Osteoblast (primary cell): ENCODE measurements at regions not wholly inside any gene's neighbourhood (a gene's known extent, or its start where the extent isn't known, plus 50 kb on each side); places are given as distances from the start of the nearest gene placed in this dataset.

Source experiments
- DNase-seq: peaks from one replicate; pipeline ENCODE4 v3.0.0; 2011; ENCODE audit warnings: low spot score, mixed read lengths; ENCODE audit not compliant: insufficient read length; ENCODE audit errors: missing footprints
- H2AFZ ChIP-seq: 2 replicates; pipeline ENCODE4 v1.6.0; 2011; ENCODE audit warnings: mild to moderate bottlenecking, low read length
- H3K27ac ChIP-seq: 2 replicates; pipeline ENCODE4 v1.5.1; 2011; ENCODE audit warnings: mild to moderate bottlenecking, low read depth, low read length, moderate library complexity
- H3K27me3 ChIP-seq: 2 replicates; pipeline ENCODE4 v1.6.0; 2012; ENCODE audit warnings: mild to moderate bottlenecking, control low read depth, inconsistent platforms, low read length, moderate library complexity; ENCODE audit not compliant: insufficient read depth
- H3K36me3 ChIP-seq: 2 replicates; pipeline ENCODE4 v1.5.1; 2011; ENCODE audit warnings: mild to moderate bottlenecking, low read length, control low read depth, moderate library complexity; ENCODE audit not compliant: insufficient read depth
- H3K4me1 ChIP-seq: 2 replicates; pipeline ENCODE4 v1.5.1; 2011; ENCODE audit warnings: mild to moderate bottlenecking, low read length, control low read depth, moderate library complexity; ENCODE audit not compliant: insufficient read depth
- H3K4me2 ChIP-seq: 2 replicates; pipeline ENCODE4 v1.6.0; 2011; ENCODE audit warnings: mild to moderate bottlenecking, low read length; ENCODE audit not compliant: insufficient read depth
- H3K4me3 ChIP-seq: fragments of 200-600 bp; sonication (generic); 3 replicates; pipeline ENCODE4 v1.5.1; 2012; ENCODE audit warnings: mild to moderate bottlenecking, low read length, inconsistent platforms; ENCODE audit not compliant: insufficient read depth
- H3K79me2 ChIP-seq: 2 replicates; pipeline ENCODE4 v1.6.0; 2012; ENCODE audit warnings: mild to moderate bottlenecking, low read length, control low read depth, inconsistent platforms; ENCODE audit not compliant: insufficient read depth
- H3K9me3 ChIP-seq: 2 replicates; pipeline ENCODE4 v1.5.1; 2011; ENCODE audit warnings: low read depth, low read length, control low read depth
- H4K20me1 ChIP-seq: 2 replicates; pipeline ENCODE4 v1.6.0; 2012; ENCODE audit warnings: mild to moderate bottlenecking, low read length, control low read depth; ENCODE audit not compliant: insufficient read depth
- TF ChIP-seq, protein P1 (sequence below): IDR thresholded peaks from 2 replicates; pipeline ENCODE4 v1.5.1; 2011; ENCODE audit warnings: mild to moderate bottlenecking, low read depth, low read length, moderate library complexity; ENCODE audit errors: extremely low read depth

DNA sequence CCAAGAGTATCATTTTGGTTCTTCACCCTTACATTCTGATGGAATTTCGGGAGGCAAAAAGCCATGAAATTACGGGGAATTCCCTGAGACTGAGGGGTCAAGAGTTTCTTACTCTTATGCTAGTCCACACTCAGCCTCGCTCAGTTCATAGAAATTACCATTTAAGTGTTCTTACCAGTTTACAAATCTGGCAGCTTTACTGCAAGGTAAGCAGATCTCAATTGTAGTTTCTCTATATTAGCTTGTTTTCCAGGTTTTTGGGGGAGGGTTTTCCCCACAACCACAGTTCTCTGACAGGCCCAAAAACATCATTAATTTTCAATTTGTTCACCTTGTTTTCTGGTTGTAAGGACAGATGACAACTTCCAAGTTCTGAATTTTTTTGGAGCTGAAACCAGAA lies 1028.4 kb downstream of the FAM181B start:
- Histone ChIP-seq H3K36me3 (no peaks in the 10 kb centered on the region), H3K4me3 (no peak overlapping the region), H2AFZ (no peak overlapping the region), H3K4me1 (no peaks in the 10 kb centered on the region), H3K9me3 (no peaks in the 10 kb centered on the region), H3K79me2 (no peaks in the 10 kb centered on the region), H3K4me2 (no peak overlapping the region), H4K20me1 (no peaks in the 10 kb centered on the region), H3K27ac (no peak overlapping the region), H3K27me3 (no peaks in the 10 kb centered on the region)
- no peak for DNase-seq
- TF ChIP-seq, protein P1, sequence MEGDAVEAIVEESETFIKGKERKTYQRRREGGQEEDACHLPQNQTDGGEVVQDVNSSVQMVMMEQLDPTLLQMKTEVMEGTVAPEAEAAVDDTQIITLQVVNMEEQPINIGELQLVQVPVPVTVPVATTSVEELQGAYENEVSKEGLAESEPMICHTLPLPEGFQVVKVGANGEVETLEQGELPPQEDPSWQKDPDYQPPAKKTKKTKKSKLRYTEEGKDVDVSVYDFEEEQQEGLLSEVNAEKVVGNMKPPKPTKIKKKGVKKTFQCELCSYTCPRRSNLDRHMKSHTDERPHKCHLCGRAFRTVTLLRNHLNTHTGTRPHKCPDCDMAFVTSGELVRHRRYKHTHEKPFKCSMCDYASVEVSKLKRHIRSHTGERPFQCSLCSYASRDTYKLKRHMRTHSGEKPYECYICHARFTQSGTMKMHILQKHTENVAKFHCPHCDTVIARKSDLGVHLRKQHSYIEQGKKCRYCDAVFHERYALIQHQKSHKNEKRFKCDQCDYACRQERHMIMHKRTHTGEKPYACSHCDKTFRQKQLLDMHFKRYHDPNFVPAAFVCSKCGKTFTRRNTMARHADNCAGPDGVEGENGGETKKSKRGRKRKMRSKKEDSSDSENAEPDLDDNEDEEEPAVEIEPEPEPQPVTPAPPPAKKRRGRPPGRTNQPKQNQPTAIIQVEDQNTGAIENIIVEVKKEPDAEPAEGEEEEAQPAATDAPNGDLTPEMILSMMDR = no peak

DNA sequence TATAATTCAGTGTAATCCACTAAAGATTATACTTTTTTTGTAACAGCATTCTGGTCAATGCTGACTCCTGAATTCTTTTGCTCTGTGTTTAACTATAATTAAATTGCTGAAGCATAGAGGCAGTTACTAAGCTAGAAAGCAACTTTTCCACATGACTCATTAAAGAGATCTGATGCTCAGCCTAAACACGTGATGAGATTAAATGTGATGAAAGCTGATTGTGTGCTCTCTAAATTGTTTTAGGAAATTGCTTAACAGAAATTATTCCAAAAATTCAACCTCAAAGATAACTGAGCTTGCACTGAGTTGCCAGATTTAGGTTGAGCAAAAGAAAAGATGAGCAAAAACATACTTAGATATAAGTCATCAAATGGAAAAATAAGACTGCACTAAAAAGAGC lies 1033.6 kb downstream of the FAM181B start:
- TF ChIP-seq, protein P1 = no peak
- Histone ChIP-seq H3K36me3 (no peaks in the 10 kb centered on the region), H4K20me1 (no peaks in the 10 kb centered on the region), H2AFZ (no peak overlapping the region), H3K27me3 (no peaks in the 10 kb centered on the region), H3K4me3 (no peak overlapping the region), H3K9me3 (no peaks in the 10 kb centered on the region), H3K4me1 (no peaks in the 10 kb centered on the region), H3K4me2 (no peak overlapping the region), H3K79me2 (no peaks in the 10 kb centered on the region), H3K27ac (no peak overlapping the region)
- no peak for DNase-seq

DNA sequence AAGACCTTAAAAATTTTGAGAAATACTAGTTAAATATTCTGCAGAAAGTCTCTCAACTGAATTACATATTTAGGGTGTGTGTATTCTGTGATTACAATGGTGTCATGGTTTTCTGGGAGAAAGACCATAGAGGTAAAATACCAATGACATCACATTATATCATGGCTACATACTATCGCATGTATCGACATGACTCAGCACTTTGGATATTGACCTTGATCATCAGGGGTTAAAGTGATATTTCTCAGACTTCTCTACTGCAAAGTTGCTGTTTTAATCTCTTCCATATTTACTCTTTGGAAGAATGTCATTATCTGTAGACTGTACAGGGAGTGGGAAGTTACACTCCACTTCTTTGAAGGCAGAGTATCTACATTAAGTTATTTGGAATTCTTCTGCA lies 1046.6 kb downstream of the FAM181B start:
- no peak for DNase-seq

DNA sequence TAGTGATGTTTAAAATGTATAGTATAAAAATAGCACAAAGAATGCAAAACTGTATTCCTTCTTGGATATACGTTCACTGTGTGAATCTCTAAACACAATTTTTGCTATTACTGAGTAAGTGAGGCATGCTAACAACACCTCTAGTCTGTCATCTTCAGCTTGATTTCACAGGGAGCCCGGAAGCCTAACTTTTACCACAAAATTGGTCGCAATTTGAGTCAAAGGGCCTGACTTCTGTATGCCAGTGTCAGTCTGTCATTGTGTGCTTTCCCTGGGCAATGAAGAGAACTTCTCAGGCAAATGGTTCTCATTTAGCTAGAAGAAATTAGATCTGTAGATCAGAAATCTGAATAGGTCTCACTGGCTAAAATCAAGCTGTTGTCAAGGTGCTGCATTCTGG lies 1059.5 kb downstream of the FAM181B start:
- no peaks in the 10 kb centered on the region for H3K4me1 ChIP-seq
- no peak overlapping the region for H2AFZ ChIP-seq

More for the DNA sequence above, 1046.6 kb downstream of the FAM181B start:
- H2AFZ ChIP-seq = no peak overlapping the region
- no peaks in the 10 kb centered on the region for H3K79me2 ChIP-seq
- TF ChIP-seq, protein P1 = no peak
- H4K20me1 ChIP-seq = no peaks in the 10 kb centered on the region
- no peak overlapping the region for H3K4me3 ChIP-seq
- H3K27me3 ChIP-seq = no peaks in the 10 kb centered on the region
- no peak overlapping the region for H3K4me2 ChIP-seq
- no peak overlapping the region for H3K27ac ChIP-seq
- no peaks in the 10 kb centered on the region for H3K9me3 ChIP-seq
- no peaks in the 10 kb centered on the region for H3K4me1 ChIP-seq
- H3K36me3 ChIP-seq = no peaks in the 10 kb centered on the region

More for the DNA sequence above, 1059.5 kb downstream of the FAM181B start:
- TF ChIP-seq, protein P1 = no peak
- DNase-seq = no peak
- Histone ChIP-seq H3K4me2 (no peak overlapping the region), H3K27ac (no peak overlapping the region), H3K27me3 (no peaks in the 10 kb centered on the region), H3K9me3 (no peaks in the 10 kb centered on the region), H3K79me2 (no peaks in the 10 kb centered on the region), H3K36me3 (no peaks in the 10 kb centered on the region), H4K20me1 (no peaks in the 10 kb centered on the region), H3K4me3 (no peak overlapping the region)
